Uterus (tissue), 2 donors: ENCODE measurements at regions not wholly inside any gene's neighbourhood (a gene's known extent, or its start where the extent isn't known, plus 50 kb on each side); places are given as distances from the start of the nearest gene placed in this dataset.

Experiments used
- CTCF ChIP-seq, 4 experiments: fragments of 200-600 bp in 2 of 4; fragments of 450-650 bp in 2 of 4; sonication (generic) in 2 of 4; IDR thresholded peaks; one replicate each; pipeline ENCODE4 v1.5.1; 2016 to 2019; ENCODE audit warnings: antibody characterized with exemption in 4 of 4, mild to moderate bottlenecking in 2 of 4, moderate library complexity in 1 of 4
- POLR2A ChIP-seq, 2 donors: fragments of 450-650 bp; IDR thresholded peaks; one replicate each; pipeline ENCODE4 v1.6.1; 2016; ENCODE audit warnings: antibody characterized with exemption in 2 of 2, mild to moderate bottlenecking in 1 of 2, moderate library complexity in 1 of 2

- no peak for TF ChIP-seq CTCF (IDR thresholded peaks at IDR 0.05)
- no peak for TF ChIP-seq POLR2A (IDR thresholded peaks at IDR 0.05)
These were observed 103.2 kb upstream of the HS6ST1 start for GRCh38 chr2:128421861-128422311.
